ENCODE measurements at regions not wholly inside any gene's neighbourhood (a gene's known extent, or its start where the extent isn't known, plus 50 kb on each side); places are given as distances from the start of the nearest gene placed in this dataset.

DNA sequence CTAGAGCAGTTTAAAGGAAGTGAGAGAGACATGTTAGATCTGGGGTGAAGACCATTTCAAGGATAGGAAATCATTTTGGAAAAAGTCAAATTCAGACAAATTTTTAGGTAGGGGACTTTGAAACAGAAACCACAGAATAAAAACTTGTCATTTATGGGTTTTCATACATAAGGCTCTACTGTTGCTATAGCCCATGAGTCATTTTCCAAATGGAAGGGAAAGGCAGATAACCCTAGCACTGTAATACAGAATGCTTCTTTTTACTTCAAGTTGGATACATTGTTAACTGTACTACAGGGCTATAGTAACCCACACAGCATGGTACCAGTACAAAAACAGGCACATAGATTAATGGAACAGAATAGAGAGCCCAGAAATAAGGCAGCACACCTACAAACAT, 455.4 kb downstream of the EBF1 start:
- DNase-seq (ENCODE audit: insufficient read length, low spot score): no peak
- FAIRE-seq: no peak
- TF ChIP-seq CTCF (IDR thresholded peaks at IDR 0.05; ENCODE audit: insufficient read depth, missing control alignments): no peak

DNA sequence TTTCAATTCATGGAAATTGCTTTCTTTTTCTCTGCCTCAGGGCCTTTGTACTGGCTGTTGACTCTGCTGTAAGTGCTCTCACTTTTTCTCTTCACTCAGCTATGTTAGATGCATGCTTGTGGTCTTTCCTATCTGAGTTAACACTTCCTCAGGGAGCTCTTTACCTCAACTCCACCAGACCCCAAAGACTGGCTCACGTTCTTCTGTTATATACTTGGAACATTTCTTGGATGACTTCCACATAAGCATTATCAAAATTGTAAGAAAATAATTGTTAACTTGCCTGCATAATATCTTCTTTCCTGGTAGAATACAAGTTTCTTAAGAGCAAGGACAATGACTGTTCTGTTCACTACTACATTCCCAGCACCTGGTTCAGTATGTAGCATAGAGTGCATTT, 455.9 kb downstream of the EBF1 start:
- no peak for FAIRE-seq
- TF ChIP-seq CTCF (IDR thresholded peaks at IDR 0.05; ENCODE audit: insufficient read depth, missing control alignments): no peak
- no peak for DNase-seq (ENCODE audit: insufficient read length, low spot score)

DNA sequence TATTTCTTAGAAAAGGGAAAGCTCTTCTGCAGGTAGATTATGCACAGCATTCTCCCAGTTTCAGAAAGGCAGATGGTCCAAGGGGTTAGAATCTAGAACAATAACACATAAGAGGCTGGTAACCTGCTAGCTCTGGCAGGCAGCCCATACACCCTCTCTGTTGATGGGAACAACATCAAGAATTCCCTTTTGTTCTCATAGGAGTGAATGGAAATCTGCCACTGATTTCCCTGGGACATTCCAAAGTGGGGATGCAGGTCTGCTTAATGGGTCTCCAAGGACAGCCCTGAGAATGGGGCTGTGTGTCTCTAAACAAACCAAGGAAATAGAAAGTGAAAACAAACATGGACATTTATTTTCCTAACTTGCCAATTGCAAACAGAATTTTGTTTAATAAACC, 456.8 kb downstream of the EBF1 start:
- FAIRE-seq (no peak), DNase-seq (ENCODE audit: insufficient read length, low spot score) (no peak)
- no peak for TF ChIP-seq CTCF (IDR thresholded peaks at IDR 0.05; ENCODE audit: insufficient read depth, missing control alignments)

GRCh38 chr5:158641016-158641415, 458.7 kb downstream of the EBF1 start:
- TF ChIP-seq CTCF (IDR thresholded peaks at IDR 0.05; ENCODE audit: insufficient read depth, missing control alignments): no peak
- DNase-seq (ENCODE audit: insufficient read length, low spot score) (no peak), FAIRE-seq (no peak)

DNA sequence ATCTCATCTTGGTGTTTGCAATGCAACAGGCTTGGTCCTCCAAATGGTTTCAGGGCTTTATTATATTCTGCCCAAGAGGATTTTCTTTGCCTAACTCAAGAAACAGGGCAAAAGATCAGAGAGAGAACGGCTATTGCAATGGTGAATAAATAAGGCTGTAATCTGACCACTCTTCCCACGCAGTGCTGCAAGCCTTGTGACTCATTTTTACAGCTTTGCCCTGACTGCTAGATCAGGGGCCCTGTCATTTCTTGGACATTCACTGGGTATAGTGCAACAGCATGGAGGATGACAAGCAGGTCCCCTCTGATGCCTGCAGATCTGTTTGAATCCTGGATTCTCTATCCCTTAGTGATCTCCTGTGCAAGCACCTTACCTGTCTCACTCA, 459.1 kb downstream of the EBF1 start:
- TF ChIP-seq CTCF (IDR thresholded peaks at IDR 0.05; ENCODE audit: insufficient read depth, missing control alignments): no peak
- FAIRE-seq (no peak), DNase-seq (ENCODE audit: insufficient read length, low spot score) (no peak)

DNA sequence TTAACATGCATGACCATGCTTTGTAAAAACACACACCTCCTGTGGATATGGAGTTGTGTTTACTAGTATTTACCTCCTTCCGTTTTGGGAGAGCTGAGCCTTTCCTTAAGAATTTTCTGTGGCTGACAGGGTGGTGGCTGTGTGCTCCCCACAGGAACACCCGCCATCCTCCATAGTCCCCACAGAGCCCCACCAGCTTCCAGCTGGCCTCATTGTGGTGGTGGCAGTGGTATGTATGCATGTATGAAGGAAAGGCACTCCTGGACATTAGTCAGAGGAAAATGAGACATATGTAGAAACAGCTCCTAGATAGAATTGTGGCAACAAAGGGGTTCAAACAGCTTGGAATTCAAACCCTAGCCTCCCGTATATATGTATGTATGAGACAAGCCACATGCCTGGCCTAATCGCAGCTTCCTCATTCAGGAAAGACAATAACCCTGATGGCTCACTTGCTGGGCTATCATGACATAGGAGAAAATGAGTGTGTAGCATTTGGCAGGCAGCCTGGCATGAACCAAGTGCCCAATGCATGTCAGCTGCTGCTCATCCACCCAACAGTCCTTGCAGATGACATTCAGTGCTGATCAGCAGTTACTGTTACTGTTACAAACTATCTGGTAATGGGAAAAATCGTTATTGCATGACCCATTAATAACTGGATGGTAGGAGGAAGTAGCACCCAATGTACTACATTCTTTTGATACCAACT, 459.7 kb downstream of the EBF1 start:
- no peak for FAIRE-seq

More for the DNA sequence above, 459.7 kb downstream of the EBF1 start:
- no peak for DNase-seq (ENCODE audit: insufficient read length, low spot score)
- no peak for TF ChIP-seq CTCF (IDR thresholded peaks at IDR 0.05; ENCODE audit: insufficient read depth, missing control alignments)

All from D721Med (cell line).